PC-3 (cell line): ENCODE measurements at regions not wholly inside any gene's neighbourhood (a gene's known extent, or its start where the extent isn't known, plus 50 kb on each side); places are given as distances from the start of the nearest gene placed in this dataset.

Source experiments
- ATAC-seq: fragments of 200-7000 bp; cut with Tn5 transposase; 2 replicates; pipeline ENCODE4 v1.9.1; 2020; ENCODE audit warnings: mild to moderate bottlenecking, moderate library complexity
- BruUV-seq: library from RNA; stranded (reverse); fragments of 400-500 nt; replicated peaks from 2 replicates; lab custom pipeline; 2021; lab: Mats Ljungman, UMichigan
- CTCF ChIA-PET: fragments of 300-600 bp; sonication (Branson Sonifier 250); formaldehyde crosslinking; loops from one replicate; lab custom pipeline; 2022; ENCODE audit warnings: antibody characterized with exemption; lab: Charles Lee
- POLR2A ChIA-PET: fragments of 300-600 bp; sonication (Branson Sonifier 250); formaldehyde crosslinking; loops from one replicate; lab custom pipeline; 2022; ENCODE audit warnings: antibody characterized with exemption; ENCODE audit not compliant: unreplicated experiment; lab: Charles Lee
- DNase-seq: peaks from one replicate; pipeline ENCODE4 v3.0.0-alpha.2; 2015
- H2AFZ ChIP-seq: fragments of 300-600 bp; sonication (generic); 2 replicates; pipeline ENCODE4 v1.6.0; 2016; ENCODE audit warnings: antibody characterized with exemption, low read length
- H3F3A ChIP-seq: fragments of 300-600 bp; sonication (generic); one replicate; pipeline ENCODE4 v1.6.0; 2017; ENCODE audit warnings: antibody characterized with exemption, low read length, control low read depth, mild to moderate bottlenecking; ENCODE audit not compliant: unreplicated experiment
- H3K27ac ChIP-seq: fragments of 300-600 bp; sonication (generic); 2 replicates; pipeline ENCODE4 v1.5.1; 2016; ENCODE audit warnings: mild to moderate bottlenecking, low read length
- H3K27me3 ChIP-seq: fragments of 300-600 bp; sonication (generic); 2 replicates; pipeline ENCODE4 v1.6.1; 2016; ENCODE audit warnings: low read length, mixed read lengths
- H3K36me3 ChIP-seq: fragments of 300-600 bp; sonication (generic); 2 replicates; pipeline ENCODE4 v1.6.1; 2016; ENCODE audit warnings: low read depth, mixed run types, low read length, mixed read lengths
- H3K4me1 ChIP-seq: fragments of 300-600 bp; sonication (generic); 2 replicates; pipeline ENCODE4 v1.5.1; 2016; ENCODE audit warnings: low read length; ENCODE audit not compliant: insufficient read depth
- H3K4me2 ChIP-seq: fragments of 300-600 bp; sonication (generic); 2 replicates; pipeline ENCODE4 v1.6.0; 2016; ENCODE audit warnings: low read length
- H3K4me3 ChIP-seq: fragments of 300-600 bp; sonication (generic); 2 replicates; pipeline ENCODE4 v1.5.1; 2016; ENCODE audit warnings: mild to moderate bottlenecking, low read length, mixed read lengths
- H3K79me2 ChIP-seq: fragments of 300-600 bp; sonication (generic); 2 replicates; pipeline ENCODE4 v1.6.1; 2017; ENCODE audit warnings: low read length, mixed read lengths
- H3K9ac ChIP-seq: fragments of 300-600 bp; sonication (generic); 2 replicates; pipeline ENCODE4 v1.6.0; 2016; ENCODE audit warnings: mild to moderate bottlenecking, low read length
- H3K9me2 ChIP-seq: fragments of 300-600 bp; sonication (generic); replicated peaks from 2 replicates; pipeline ENCODE4 v1.6.1; 2016; ENCODE audit warnings: mixed run types, low read length, mixed read lengths
- H3K9me3 ChIP-seq: fragments of 300-600 bp; sonication (generic); 2 replicates; pipeline ENCODE4 v1.6.1; 2016; ENCODE audit warnings: low read length, mixed read lengths
- H4K20me1 ChIP-seq: fragments of 300-600 bp; sonication (generic); 2 replicates; pipeline ENCODE4 v1.6.1; 2016; ENCODE audit warnings: low read length, mixed read lengths
- CTCF ChIP-seq: fragments of 300-600 bp; sonication (generic); conservative IDR thresholded peaks from 2 replicates; pipeline ENCODE4 v1.5.1; 2017; ENCODE audit warnings: antibody characterized with exemption, low read depth, mild to moderate bottlenecking, low read length
- EZH2 ChIP-seq: fragments of 300-600 bp; sonication (generic); IDR thresholded peaks from one replicate; pipeline ENCODE4 v1.6.1; 2017; ENCODE audit warnings: antibody characterized with exemption, mild to moderate bottlenecking, low read length; ENCODE audit not compliant: unreplicated experiment
- EZH2phosphoT487 ChIP-seq: fragments of 300-600 bp; sonication (generic); IDR thresholded peaks from 2 replicates; pipeline ENCODE4 v1.6.1; 2018; ENCODE audit warnings: mild to moderate bottlenecking, antibody characterized with exemption, low read length, borderline replicate concordance
- intact Hi-C: fragments of 100-400 bp; cut with micrococcal nuclease; formaldehyde crosslinking; loops from 2 replicates; pipeline ENCODE4 v1.9.0; 2023

- Histone ChIP-seq H3K27ac (no peak overlapping the region), H3K36me3 (no peaks in the 10 kb centered on the region), H3K9me3 (no peaks in the 10 kb centered on the region), H3K4me2 (no peak overlapping the region), H2AFZ (no peak overlapping the region), H3K9me2 (no peaks in the 10 kb centered on the region), H3K79me2 (no peaks in the 10 kb centered on the region), H3K4me3 (no peak overlapping the region), H3F3A (no peaks in the 10 kb centered on the region), H3K27me3 (no peaks in the 10 kb centered on the region), H4K20me1 (no peaks in the 10 kb centered on the region), H3K4me1 (no peaks in the 10 kb centered on the region), H3K9ac (no peak overlapping the region)
- DNase-seq (no peak), ATAC-seq (no peak)
- TF ChIP-seq EZH2phosphoT487 (no peak), CTCF (no peak), EZH2 (no peak)
- CTCF ChIA-PET, result no interaction called here
- intact Hi-C loops, result no loop called here
- no TSS peak for BruUV-seq
- POLR2A ChIA-PET, result no interaction called here
Observed at GRCh38 chr7:71015252-71015900, 116.6 kb upstream of the GALNT17 start.

DNA sequence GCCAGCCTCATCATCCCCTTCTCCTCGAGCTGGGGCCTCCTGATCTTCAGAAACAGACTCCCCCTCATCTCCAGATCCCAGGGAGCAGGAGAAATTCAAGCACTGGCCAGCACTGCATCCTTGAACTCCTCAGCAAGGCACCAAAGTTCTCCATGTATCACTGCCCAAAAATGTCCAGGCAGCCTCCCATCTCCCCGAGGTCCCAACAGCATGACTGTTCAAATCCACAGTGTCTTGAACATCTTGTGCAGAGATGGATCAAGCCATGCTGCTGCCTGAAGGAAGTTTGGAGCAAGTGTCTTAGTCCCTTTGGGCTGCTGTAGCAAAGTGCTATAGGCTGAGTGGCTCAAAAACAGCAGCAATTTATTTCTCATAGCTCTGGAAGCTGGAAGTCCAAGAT is 115.5 kb upstream of the GALNT17 start:
- no peak overlapping the region for H2AFZ ChIP-seq
- intact Hi-C loops, result no loop called here
- no peaks in the 10 kb centered on the region for H3K4me1 ChIP-seq
- no peaks in the 10 kb centered on the region for H3K9me3 ChIP-seq
- H3K4me3 ChIP-seq, result no peak overlapping the region
- no peaks in the 10 kb centered on the region for H3K79me2 ChIP-seq
- no peak overlapping the region for H3K27ac ChIP-seq
- no peak overlapping the region for H3K9ac ChIP-seq
- ChIA-PET POLR2A (no interaction called here), CTCF (no interaction called here)
- DNase-seq (no peak), ATAC-seq (no peak)
- no peaks in the 10 kb centered on the region for H3F3A ChIP-seq
- H3K36me3 ChIP-seq, result no peaks in the 10 kb centered on the region
- no peak for TF ChIP-seq EZH2
- TF ChIP-seq EZH2phosphoT487, result no peak
- TF ChIP-seq CTCF, result no peak
- H4K20me1 ChIP-seq, result no peaks in the 10 kb centered on the region
- no peaks in the 10 kb centered on the region for H3K27me3 ChIP-seq
- no peak overlapping the region for H3K4me2 ChIP-seq
- no peaks in the 10 kb centered on the region for H3K9me2 ChIP-seq
- BruUV-seq, result no TSS peak

- ChIA-PET POLR2A (no interaction called here), CTCF (no interaction called here)
- H3F3A ChIP-seq, result no peaks in the 10 kb centered on the region
- no peak overlapping the region for H3K4me2 ChIP-seq
- H4K20me1 ChIP-seq, result no peaks in the 10 kb centered on the region
- no peak for TF ChIP-seq EZH2phosphoT487
- TF ChIP-seq EZH2, result no peak
- TF ChIP-seq CTCF, result no peak
- no peak overlapping the region for H3K9ac ChIP-seq
- intact Hi-C loops, result no loop called here
- H3K9me3 ChIP-seq, result no peaks in the 10 kb centered on the region
- no peaks in the 10 kb centered on the region for H3K4me1 ChIP-seq
- H2AFZ ChIP-seq, result no peak overlapping the region
- H3K27me3 ChIP-seq, result no peaks in the 10 kb centered on the region
- no peaks in the 10 kb centered on the region for H3K36me3 ChIP-seq
- BruUV-seq, result no TSS peak
- no peaks in the 10 kb centered on the region for H3K9me2 ChIP-seq
- DNase-seq (no peak), ATAC-seq (no peak)
- no peak overlapping the region for H3K4me3 ChIP-seq
- no peaks in the 10 kb centered on the region for H3K79me2 ChIP-seq
- H3K27ac ChIP-seq, result no peak overlapping the region
Observed at GRCh38 chr7:71017602-71018001, 114.3 kb upstream of the GALNT17 start.
